Neural crest cell (in vitro differentiated cells): ENCODE measurements at regions not wholly inside any gene's neighbourhood (a gene's known extent, or its start where the extent isn't known, plus 50 kb on each side); places are given as distances from the start of the nearest gene placed in this dataset.

Experiments used
- DNase-seq: peaks from one replicate; pipeline ENCODE4 v3.0.0; 2021; ENCODE audit warnings: low read depth, mixed read lengths, low spot score
- H3K27ac Mint-ChIP-seq: one replicate; pipeline ENCODE4 v1.8.0; 2021; ENCODE audit warnings: mild to moderate bottlenecking, mixed read lengths; ENCODE audit not compliant: unreplicated experiment
- H3K27me3 Mint-ChIP-seq: 2 replicates; pipeline ENCODE4 v1.8.0; 2021; ENCODE audit warnings: low read depth, mild to moderate bottlenecking, mixed read lengths
- H3K36me3 Mint-ChIP-seq: 2 replicates; pipeline ENCODE4 v1.8.0; 2021; ENCODE audit warnings: low read depth, mild to moderate bottlenecking, mixed read lengths
- H3K4me1 Mint-ChIP-seq: 2 replicates; pipeline ENCODE4 v1.8.0; 2021; ENCODE audit warnings: mixed read lengths
- H3K4me3 Mint-ChIP-seq: one replicate; pipeline ENCODE4 v1.8.0; 2021; ENCODE audit warnings: mild to moderate bottlenecking, mixed read lengths
- H3K9me3 Mint-ChIP-seq: 2 replicates; pipeline ENCODE4 v1.8.0; 2021; ENCODE audit warnings: mixed read lengths
- CTCF ChIP-seq: fragments of 200-600 bp; sonication (generic); conservative IDR thresholded peaks from 2 replicates; pipeline ENCODE4 v1.5.0; 2021; ENCODE audit warnings: antibody characterized with exemption, mild to moderate bottlenecking

GRCh38 chr17:56021681-56022190 is 131.5 kb upstream of the ANKFN1 start:
- peaks cover 5% of the 10 kb centered on the region for H3K27me3 Mint-ChIP-seq
- TF ChIP-seq CTCF, result no peak
- peaks cover 5% of the 10 kb centered on the region for H3K4me1 Mint-ChIP-seq
- no peak overlapping the region for H3K4me3 Mint-ChIP-seq
- H3K27ac Mint-ChIP-seq, result no peak overlapping the region
- no peaks in the 10 kb centered on the region for H3K9me3 Mint-ChIP-seq
- no peak for DNase-seq
- H3K36me3 Mint-ChIP-seq, result no peaks in the 10 kb centered on the region

GRCh38 chr17:56023851-56024250 is 129.4 kb upstream of the ANKFN1 start:
- DNase-seq, result no peak
- TF ChIP-seq CTCF, result no peak

DNA sequence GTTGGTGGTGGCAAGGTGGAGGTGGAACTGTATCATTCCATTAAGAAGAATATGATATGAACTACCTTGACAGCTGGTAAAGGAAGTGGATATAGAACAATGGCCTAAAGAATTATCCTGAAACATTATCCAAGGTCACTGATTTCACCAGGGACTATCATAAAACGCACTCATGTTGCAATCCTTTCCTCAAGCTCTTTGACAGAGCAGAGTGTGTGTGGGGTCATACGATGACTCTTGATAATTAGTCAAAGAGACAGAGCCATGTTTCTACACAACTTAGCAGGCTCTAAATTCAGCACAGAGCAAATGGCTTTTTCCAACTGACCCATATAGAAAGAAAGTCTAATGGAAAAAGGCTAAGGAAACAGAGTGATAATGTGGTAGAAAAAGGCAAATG is 126.4 kb upstream of the ANKFN1 start:
- no peaks in the 10 kb centered on the region for H3K4me1 Mint-ChIP-seq
- no peak overlapping the region for H3K27ac Mint-ChIP-seq
- DNase-seq, result no peak
- H3K27me3 Mint-ChIP-seq, result peaks cover 5% of the 10 kb centered on the region
- TF ChIP-seq CTCF, result no peak
- H3K4me3 Mint-ChIP-seq, result no peak overlapping the region
- no peaks in the 10 kb centered on the region for H3K36me3 Mint-ChIP-seq
- no peaks in the 10 kb centered on the region for H3K9me3 Mint-ChIP-seq

More at GRCh38 chr17:56023851-56024250, 129.4 kb upstream of the ANKFN1 start:
- H3K4me3 Mint-ChIP-seq, result no peak overlapping the region
- H3K9me3 Mint-ChIP-seq, result no peaks in the 10 kb centered on the region
- no peak overlapping the region for H3K27ac Mint-ChIP-seq
- no peaks in the 10 kb centered on the region for H3K36me3 Mint-ChIP-seq
- H3K4me1 Mint-ChIP-seq, result no peaks in the 10 kb centered on the region
- H3K27me3 Mint-ChIP-seq, result no peaks in the 10 kb centered on the region

DNA sequence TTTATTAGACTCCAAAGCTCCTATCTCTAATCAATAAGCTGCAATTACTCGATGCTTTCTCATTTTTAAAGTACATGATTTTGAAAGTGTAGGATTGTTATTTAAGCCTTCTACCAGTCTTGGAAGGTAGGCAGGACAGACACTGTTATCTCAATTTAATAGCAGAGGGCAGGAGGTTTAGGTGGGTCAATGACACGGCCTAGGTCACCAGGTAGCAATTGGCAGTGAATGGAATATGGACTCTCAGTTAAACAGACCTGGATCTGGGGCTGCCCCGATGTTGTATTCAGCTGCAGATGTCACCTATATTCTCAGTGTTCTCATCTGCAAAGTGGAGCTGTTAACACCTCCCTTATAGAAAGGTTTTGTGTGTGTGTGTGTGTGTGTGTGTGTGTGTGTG is 124.4 kb upstream of the ANKFN1 start:
- H3K4me1 Mint-ChIP-seq, result no peaks in the 10 kb centered on the region
- no peaks in the 10 kb centered on the region for H3K36me3 Mint-ChIP-seq
- H3K27ac Mint-ChIP-seq, result no peak overlapping the region
- H3K9me3 Mint-ChIP-seq, result no peaks in the 10 kb centered on the region
- no peak for TF ChIP-seq CTCF
- peaks cover 13% of the 10 kb centered on the region for H3K27me3 Mint-ChIP-seq
- H3K4me3 Mint-ChIP-seq, result no peak overlapping the region
- no peak for DNase-seq

DNA sequence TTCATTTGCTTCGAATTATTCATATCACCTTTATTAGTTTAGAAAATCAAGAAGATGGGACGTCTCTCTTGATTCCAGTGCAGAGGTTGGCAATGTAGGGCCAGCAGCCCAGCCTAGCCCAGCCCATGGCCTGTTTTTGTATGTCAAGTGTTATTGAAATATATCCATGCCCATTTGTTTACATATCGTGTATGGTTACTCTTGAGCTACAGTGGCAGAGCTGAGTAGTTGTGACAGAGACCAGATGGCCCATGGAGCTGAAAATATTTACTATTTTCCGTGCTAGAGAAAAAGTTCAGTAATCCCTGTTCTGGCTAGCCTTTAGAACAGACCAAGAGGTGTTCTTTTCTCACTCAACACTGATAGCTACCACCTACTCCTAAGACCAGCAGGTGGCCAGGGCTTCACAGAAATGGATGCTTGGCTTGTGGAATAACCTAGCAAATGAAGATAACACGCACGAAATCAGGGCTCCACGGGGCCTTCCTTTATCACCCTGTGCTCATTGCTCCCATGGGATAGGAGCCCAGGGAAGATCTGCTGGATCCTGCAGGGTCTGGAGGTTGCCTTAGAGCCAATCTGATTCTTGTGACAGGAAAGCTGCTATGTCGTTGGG is 123.2 kb upstream of the ANKFN1 start:
- Mint-ChIP-seq H3K27ac (no peak overlapping the region), H3K4me1 (no peaks in the 10 kb centered on the region), H3K36me3 (no peaks in the 10 kb centered on the region), H3K9me3 (no peaks in the 10 kb centered on the region), H3K4me3 (no peak overlapping the region), H3K27me3 (peaks cover 19% of the 10 kb centered on the region)
- no peak for TF ChIP-seq CTCF
- no peak for DNase-seq
